Neural crest cell (in vitro differentiated cells): ENCODE measurements at regions not wholly inside any gene's neighbourhood (a gene's known extent, or its start where the extent isn't known, plus 50 kb on each side); places are given as distances from the start of the nearest gene placed in this dataset.

Experiments
- DNase-seq: peaks from one replicate; pipeline ENCODE4 v3.0.0; 2021; ENCODE audit warnings: low read depth, mixed read lengths, low spot score
- H3K27ac Mint-ChIP-seq: one replicate; pipeline ENCODE4 v1.8.0; 2021; ENCODE audit warnings: mild to moderate bottlenecking, mixed read lengths; ENCODE audit not compliant: unreplicated experiment
- H3K27me3 Mint-ChIP-seq: 2 replicates; pipeline ENCODE4 v1.8.0; 2021; ENCODE audit warnings: low read depth, mild to moderate bottlenecking, mixed read lengths
- H3K36me3 Mint-ChIP-seq: 2 replicates; pipeline ENCODE4 v1.8.0; 2021; ENCODE audit warnings: low read depth, mild to moderate bottlenecking, mixed read lengths
- H3K4me1 Mint-ChIP-seq: 2 replicates; pipeline ENCODE4 v1.8.0; 2021; ENCODE audit warnings: mixed read lengths
- H3K4me3 Mint-ChIP-seq: one replicate; pipeline ENCODE4 v1.8.0; 2021; ENCODE audit warnings: mild to moderate bottlenecking, mixed read lengths
- H3K9me3 Mint-ChIP-seq: 2 replicates; pipeline ENCODE4 v1.8.0; 2021; ENCODE audit warnings: mixed read lengths
- TF ChIP-seq, protein P1 (sequence below): fragments of 200-600 bp; sonication (generic); conservative IDR thresholded peaks from 2 replicates; pipeline ENCODE4 v1.5.0; 2021; ENCODE audit warnings: antibody characterized with exemption, mild to moderate bottlenecking

DNA sequence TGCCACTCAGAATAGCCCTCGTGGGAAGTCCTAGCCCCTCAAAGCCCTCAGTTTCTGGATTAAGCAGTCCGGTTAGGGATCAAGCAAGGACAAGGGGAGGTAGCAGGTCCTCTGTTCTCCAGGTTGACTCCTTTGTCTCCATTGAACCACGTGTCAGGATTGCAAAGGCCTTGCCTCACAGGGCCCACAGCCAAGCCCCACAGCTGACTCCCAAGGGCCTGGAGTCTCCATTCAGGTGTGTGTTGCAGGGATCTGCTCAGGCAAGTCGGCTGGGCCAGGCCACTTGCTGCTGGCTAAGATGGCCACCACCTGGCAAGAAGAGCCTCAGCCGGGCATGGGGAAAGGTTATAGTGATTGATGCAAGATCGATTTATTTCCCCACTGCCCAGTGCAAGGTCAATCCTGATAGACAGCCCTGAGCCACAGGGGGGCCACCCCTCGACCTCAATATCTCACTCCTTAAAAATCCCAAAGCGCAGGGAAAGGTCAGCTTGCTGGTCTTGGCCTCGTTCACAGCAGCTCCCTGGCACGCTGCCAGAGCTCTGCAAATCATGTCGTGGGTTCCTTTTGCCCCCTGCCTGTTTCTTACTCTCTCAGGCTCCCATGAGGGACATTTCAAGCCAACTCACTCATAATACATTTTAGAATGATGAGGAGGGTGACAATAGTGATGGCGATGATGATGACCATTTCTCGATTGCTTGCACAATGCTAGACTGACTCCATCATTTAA is 75.9 kb downstream of the EDN3 start:
- Mint-ChIP-seq H3K9me3 (no peaks in the 10 kb centered on the region), H3K27me3 (peaks cover 28% of the 10 kb centered on the region), H3K4me3 (no peak overlapping the region), H3K36me3 (no peaks in the 10 kb centered on the region), H3K4me1 (no peaks in the 10 kb centered on the region), H3K27ac (no peak overlapping the region)
- no peak for DNase-seq
- TF ChIP-seq, protein P1, sequence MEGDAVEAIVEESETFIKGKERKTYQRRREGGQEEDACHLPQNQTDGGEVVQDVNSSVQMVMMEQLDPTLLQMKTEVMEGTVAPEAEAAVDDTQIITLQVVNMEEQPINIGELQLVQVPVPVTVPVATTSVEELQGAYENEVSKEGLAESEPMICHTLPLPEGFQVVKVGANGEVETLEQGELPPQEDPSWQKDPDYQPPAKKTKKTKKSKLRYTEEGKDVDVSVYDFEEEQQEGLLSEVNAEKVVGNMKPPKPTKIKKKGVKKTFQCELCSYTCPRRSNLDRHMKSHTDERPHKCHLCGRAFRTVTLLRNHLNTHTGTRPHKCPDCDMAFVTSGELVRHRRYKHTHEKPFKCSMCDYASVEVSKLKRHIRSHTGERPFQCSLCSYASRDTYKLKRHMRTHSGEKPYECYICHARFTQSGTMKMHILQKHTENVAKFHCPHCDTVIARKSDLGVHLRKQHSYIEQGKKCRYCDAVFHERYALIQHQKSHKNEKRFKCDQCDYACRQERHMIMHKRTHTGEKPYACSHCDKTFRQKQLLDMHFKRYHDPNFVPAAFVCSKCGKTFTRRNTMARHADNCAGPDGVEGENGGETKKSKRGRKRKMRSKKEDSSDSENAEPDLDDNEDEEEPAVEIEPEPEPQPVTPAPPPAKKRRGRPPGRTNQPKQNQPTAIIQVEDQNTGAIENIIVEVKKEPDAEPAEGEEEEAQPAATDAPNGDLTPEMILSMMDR: no peak

GRCh38 chr20:59376998-59377397 is 76.6 kb downstream of the EDN3 start:
- TF ChIP-seq, protein P1: no peak
- Mint-ChIP-seq H3K27ac (no peak overlapping the region), H3K36me3 (no peaks in the 10 kb centered on the region), H3K4me1 (no peaks in the 10 kb centered on the region), H3K4me3 (no peak overlapping the region), H3K27me3 (peaks cover 28% of the 10 kb centered on the region), H3K9me3 (no peaks in the 10 kb centered on the region)
- no peak for DNase-seq

DNA sequence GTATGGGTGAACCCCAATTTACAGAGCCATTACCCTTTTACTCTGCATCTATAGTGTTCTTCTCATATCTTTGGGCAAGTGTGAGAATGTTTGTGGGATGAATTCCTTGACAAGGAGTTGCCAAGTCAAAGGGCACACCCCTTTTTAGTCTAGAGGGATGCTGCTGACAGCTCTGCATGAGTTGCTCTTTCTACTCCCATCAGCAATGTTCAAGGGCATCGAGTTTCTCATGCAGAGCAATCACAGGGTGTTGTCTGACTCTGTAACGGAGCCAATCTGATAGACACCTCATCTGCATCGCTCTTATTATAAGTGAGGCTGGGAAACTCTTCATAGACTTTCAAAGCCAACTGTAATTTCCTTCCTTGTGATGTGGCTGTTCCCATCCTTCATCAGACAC is 77.4 kb downstream of the EDN3 start:
- H3K9me3 Mint-ChIP-seq: no peaks in the 10 kb centered on the region
- no peaks in the 10 kb centered on the region for H3K4me1 Mint-ChIP-seq
- no peak overlapping the region for H3K27ac Mint-ChIP-seq
- no peaks in the 10 kb centered on the region for H3K36me3 Mint-ChIP-seq
- TF ChIP-seq, protein P1: no peak
- no peak overlapping the region for H3K4me3 Mint-ChIP-seq
- peaks cover 28% of the 10 kb centered on the region for H3K27me3 Mint-ChIP-seq
- DNase-seq: no peak

- no peaks in the 10 kb centered on the region for H3K36me3 Mint-ChIP-seq
- H3K4me1 Mint-ChIP-seq: no peaks in the 10 kb centered on the region
- peaks cover 23% of the 10 kb centered on the region for H3K27me3 Mint-ChIP-seq
- H3K9me3 Mint-ChIP-seq: no peaks in the 10 kb centered on the region
- TF ChIP-seq, protein P1: no peak
- no peak overlapping the region for H3K27ac Mint-ChIP-seq
- no peak for DNase-seq
- no peak overlapping the region for H3K4me3 Mint-ChIP-seq
Measured at GRCh38 chr20:59378396-59378795, 78.0 kb downstream of the EDN3 start.

- no peak overlapping the region for H3K4me3 Mint-ChIP-seq
- DNase-seq: no peak
- no peaks in the 10 kb centered on the region for H3K36me3 Mint-ChIP-seq
- no peaks in the 10 kb centered on the region for H3K9me3 Mint-ChIP-seq
- no peaks in the 10 kb centered on the region for H3K4me1 Mint-ChIP-seq
- H3K27me3 Mint-ChIP-seq: peaks cover 17% of the 10 kb centered on the region
- TF ChIP-seq, protein P1: no peak
- H3K27ac Mint-ChIP-seq: no peak overlapping the region
Measured at GRCh38 chr20:59378966-59379365, 78.6 kb downstream of the EDN3 start.
